ENCODE measurements at regions not wholly inside any gene's neighbourhood (a gene's known extent, or its start where the extent isn't known, plus 50 kb on each side); places are given as distances from the start of the nearest gene placed in this dataset.
"Not testable (repeated sequence)": the region's sequence is repeated elsewhere in the genome, so short reads cannot be mapped to it uniquely, and the experiment has no call there.

DNA sequence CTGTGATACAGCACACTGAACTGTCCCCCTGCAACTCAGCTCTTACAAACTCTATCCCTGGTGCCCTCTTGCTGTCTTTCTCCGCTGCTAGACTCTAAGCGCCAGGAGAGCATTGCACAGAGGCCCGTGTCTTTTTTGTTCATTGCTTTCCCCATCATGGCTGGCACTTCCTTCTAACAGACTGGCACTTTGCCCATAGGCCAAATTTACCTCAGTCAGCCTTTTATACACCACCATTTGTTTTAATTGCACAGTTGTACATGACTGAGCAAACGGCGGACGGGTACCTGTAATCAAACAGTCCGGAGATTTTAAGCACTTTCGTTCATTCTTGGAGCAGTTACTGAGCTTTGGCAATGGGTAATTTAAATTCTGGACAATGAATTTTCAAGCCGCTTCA lies 102.2 kb upstream of the CLINT1 start:
- DNase-seq = no peak

DNA sequence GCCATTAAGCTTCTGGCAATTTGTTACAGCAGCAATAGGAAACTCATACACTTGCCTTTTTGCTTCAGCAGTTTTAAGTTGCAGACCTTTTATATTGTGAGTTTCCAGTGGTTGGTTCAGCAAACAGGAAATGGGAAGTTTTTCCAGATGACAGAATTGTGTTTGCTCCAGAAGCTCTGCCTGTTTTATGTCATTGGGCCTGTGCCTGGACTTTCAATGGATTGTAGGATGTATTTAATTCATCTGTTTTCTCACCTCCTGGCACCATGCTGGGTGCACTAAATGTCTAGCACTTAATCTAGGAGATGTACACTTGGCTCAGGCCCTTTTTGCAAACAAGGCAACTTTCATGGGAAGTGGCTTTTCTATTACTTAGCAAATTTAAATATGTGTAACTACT lies 100.4 kb upstream of the CLINT1 start:
- DNase-seq = no peak

DNA sequence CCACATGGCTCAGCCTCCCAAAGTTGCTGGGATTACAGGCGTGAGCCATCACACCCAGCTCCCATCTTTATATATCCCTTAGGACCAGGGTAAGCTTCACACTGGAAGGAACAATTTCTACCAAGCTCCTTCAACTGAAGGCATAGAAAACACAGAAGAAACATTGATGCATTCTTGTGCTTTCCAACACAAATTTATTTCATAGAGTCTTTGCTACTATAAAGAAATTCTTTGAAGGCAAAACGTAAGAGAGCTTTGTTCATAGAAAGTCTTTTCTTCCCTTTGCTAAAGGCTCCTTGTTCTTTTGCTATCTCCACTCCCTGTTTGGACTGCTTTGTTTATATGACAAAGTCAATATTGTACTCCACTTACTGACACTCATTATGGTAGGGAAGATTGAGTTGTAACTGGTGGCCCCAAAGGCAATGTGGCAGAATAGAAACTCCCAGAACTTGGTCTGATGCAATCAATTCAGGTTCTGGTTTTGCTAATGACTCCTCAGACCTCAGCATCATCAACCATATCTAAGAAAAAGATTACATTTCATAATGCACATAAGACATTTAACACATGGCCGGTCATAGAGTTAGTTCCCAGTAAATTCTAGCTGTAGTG lies 97.4 kb upstream of the CLINT1 start:
- DNase-seq = no peak

DNA sequence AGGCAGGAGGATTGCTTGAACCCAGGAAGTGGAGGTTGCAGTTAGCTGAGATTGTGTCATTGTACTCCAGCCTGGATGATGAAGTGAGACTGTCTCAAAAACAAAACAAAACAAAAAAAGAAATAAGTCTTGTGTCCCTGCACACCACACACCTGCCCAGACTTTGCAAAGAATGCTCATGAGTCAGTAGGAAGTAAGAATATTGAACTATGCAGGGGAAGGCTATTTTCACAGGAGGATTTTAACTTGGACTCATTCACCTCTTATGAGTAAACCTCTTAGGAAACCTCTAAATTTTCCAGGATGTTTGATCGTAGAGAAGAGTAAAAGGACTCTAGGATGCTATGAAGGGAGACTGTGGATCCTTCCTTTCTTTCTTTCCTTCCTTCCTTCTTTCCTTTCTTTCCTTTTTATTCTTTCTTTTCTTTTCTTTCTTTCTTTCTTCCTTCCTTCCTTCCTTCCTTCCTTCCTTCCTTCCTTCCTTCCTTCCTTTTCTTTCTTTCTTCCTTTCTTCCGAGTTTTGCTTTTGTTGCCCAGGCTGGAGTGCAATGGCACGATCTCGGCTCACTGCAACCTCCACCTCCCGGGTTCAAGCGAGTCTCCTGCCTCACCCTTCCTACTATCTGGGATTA lies 96.7 kb upstream of the CLINT1 start:
- DNase-seq = no peak

DNA sequence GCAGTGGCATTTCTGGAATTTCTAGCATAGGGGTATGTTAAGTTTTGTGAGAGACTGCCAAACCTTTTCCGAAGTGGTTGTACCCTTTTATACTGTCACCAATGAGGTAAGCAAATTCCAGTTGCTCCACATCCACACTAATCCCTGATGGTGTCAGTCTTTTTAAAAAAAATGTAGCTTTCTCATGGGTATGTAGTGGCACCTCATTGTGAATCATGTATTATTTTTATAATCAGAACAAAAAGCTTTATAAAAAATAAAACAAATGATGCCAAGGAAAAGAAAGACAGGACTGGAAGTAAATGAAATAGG lies 93.4 kb upstream of the CLINT1 start:
- no peak for DNase-seq

DNA sequence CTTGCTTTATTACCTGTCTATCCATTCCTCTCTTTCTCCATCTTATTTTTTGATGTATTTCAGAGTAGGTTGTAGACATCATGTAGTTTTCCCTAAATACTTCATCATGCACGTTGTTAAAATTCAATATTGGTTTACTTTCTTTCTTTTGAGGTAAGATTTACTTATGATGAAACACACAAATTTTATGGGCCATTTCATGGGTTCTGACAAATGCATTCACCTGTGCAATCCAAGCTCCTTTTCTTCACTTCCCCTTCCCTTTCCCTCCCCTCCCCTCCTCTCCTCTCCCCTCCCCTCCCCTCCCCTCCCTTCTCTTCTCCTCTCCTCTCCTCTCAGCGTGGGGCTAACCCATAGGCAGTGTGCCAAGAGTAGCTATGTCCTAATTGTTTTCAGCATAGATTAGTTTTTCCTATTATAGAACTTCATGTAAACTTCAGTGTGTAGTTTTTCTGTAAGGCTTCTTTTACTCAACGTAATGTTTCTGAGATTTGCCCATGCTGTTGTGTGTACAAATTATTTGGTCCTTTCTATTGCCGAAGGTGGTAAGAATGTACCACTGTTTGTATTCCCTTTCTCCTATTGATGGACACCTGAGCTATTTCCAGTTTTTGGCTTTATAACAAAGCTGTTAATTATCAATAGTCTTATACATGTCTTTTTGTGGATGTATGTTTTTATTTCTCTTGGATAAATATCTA lies 92.9 kb upstream of the CLINT1 start:
- no peak for DNase-seq

DNA sequence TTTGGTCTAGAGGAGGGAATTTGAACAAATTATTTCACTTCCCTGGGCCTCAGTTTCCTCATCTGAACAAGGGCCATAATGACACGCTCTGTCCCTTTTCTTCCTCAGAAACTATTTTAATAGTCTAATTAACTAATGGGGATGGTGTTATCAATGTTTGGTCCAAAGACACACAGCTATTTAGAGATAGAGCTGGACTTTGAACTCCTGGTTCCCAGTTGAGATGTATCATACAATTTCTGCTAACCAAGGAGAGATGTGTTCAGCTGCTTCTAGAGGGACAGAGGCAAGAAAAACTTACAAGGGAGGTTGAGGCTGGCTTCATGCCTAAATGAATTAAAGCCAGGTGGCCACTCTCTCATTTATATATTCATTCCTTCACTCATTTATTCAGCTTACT lies 90.6 kb upstream of the CLINT1 start:
- DNase-seq = no peak

DNA sequence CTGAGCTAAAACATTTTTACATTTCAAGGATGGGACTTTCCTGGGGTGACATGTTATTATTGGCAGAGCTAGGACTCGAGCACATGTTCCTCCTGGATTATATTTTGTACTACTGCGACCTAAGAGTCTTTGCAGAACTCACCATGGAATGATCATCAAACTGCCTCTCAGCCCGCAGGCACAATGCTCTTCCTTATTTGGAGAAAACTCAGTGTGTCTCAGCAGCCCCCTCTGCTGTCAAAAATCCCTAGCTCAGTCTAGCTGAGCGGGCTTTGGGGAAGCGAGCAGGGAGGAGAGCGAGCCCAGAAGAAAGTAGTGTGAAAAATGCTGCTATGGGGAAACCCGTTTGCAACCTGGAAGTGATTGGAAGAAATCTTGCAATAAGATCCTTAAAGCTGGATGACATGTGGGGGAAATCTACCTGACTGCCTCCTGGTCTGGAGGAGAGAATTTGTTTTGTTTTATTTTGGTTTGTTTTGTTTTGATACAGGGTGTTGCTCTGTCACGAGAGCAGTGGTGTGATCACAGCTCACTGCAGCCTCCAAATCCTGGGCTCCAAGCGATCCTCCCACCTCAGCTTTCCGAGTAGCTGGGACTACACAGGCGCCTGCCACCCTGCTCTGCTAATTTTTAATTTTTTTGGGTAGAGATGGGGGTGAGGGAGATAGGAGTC lies 89.9 kb upstream of the CLINT1 start:
- DNase-seq = peak; percentile 94

DNA sequence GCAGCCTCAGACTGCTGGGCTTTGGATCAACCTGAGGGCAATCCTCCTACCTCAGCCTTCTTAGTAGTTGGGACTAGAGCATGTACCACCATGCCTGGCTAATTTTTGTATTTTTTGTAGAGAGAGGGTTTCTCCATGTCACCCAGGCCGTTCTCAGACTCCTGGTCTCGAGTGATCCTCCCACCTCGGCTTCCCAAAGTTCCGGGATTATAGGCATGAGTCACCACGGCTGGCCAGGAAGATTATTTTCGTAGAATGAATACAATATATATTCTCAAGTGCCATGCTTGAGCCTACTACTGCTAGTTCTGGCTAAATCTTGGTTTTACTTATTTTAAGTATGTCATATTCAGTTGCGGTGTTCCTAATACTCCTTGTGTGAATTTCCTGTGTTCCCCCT lies 88.2 kb upstream of the CLINT1 start:
- DNase-seq = no peak

DNA sequence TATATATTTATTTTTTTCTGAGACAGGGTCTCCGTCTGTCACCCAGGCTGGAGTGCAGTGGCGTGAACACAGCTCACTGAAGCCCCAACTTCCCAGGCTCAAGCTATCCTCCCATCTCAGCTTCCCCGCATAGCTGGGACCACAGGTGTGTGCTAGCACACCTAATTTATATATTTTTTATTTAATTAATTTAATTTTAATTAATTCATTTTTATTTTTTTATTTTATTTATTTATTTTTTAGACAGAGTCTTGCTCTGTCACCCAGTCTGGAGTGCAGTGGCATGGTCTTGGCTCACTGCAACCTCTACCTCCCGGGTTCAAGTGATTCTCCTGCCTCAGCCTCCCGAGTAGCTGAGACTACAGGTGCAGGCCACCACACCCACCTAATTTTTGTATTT lies 86.9 kb upstream of the CLINT1 start:
- DNase-seq = not testable (repeated sequence)

DNA sequence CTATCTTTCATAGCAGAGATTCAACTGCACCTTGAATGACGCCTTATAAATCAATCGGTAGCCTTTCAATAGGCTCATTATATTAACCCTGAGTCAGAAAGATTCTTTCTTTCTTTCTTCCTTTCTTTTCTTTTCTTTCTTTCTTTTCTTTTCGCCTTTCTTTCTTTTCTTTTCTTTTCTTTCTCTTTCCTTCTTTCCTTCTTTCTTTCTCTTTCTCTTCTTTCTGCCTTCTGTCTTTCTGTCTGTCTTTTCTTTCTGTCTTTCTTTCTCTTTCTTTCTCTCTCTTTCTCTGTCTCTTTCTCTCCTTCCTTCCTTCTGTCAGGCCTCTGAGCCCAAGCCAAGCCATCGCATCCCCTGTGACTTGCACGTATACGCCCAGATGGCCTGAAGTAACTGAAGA lies 86.0 kb upstream of the CLINT1 start:
- DNase-seq = no peak

DNA sequence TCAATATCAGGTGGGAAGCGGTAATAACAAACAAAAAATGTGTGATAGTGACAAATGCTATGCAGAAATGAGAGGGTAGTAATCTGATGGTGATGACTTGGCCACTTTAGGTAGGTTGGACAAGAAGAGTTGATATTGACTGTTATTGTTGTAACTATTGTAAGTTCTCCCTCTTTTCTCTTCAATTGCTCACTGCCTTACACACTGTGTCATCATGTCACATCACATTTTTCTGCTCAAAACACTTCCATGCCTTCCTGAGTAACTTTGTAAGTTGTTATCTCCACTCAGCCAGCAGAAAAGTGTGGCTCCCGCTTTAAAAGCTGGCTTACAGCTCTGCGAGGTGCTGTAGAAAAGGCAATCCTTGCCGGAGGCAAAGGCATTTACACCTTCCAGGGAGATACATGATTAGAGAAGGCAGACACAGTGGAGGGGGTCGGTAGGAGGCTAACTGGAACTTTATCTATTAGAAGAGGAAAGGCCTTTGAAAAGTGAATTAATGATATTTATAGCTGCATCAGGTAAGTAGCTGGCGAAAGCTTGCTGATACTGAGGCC lies 85.2 kb upstream of the CLINT1 start:
- DNase-seq = no peak

DNA sequence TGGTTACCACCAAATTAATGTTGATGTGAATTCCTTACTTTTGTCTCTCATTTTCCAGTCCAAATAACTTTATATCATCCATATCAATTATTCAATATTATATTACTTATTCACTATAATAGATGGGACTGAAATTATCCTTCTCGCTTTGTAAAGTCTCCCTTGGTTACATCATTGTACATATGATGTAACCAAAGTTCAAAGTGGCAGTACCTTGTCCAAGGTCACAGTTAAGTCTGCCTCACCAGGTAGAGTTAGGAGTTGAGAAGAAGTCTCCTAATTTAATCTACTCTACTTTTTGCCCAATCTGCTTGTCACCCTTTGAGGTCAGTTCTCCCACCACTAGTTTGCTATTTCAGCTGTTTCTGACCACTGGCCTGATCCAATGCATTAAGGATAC lies 83.7 kb upstream of the CLINT1 start:
- DNase-seq = no peak

DNA sequence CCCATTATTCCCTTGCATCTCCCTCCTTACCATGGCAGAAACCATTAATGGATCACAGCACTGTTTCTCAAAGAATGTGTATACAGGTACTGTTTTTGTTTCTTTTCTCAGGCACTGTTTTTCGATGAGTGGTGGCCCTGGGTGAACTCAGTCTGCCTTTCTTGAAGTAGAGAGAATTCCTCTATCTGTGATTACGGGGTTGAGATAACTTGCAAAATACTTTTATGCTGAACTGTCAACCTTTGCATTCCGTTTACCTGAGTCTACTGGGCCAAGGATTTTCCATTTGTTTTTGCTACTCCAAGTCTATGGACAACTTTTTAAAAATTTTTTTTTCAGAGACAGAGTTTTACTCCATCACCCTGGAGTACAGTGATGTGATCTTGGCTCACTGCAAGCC lies 82.7 kb upstream of the CLINT1 start:
- no peak for DNase-seq

DNA sequence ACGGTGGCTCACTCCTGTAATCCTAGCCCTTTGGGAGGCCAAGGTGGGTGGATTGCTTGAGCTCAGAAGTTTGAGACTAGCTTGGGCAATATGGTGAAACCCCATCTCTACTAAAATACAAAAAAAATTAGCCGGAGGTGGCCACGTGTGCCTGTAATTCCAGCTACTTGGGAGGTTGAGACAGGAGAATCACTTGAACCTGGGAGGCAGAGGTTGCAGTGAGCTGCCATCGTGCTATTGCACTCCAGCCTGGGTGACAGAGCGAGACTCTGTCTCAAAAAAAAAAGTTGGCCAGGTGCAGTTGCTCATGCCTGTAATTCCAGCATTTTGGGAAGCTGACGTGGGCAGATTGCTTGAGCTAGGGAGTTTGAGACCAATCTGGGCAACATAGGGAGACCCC lies 79.2 kb upstream of the CLINT1 start:
- DNase-seq = not testable (repeated sequence)

DNA sequence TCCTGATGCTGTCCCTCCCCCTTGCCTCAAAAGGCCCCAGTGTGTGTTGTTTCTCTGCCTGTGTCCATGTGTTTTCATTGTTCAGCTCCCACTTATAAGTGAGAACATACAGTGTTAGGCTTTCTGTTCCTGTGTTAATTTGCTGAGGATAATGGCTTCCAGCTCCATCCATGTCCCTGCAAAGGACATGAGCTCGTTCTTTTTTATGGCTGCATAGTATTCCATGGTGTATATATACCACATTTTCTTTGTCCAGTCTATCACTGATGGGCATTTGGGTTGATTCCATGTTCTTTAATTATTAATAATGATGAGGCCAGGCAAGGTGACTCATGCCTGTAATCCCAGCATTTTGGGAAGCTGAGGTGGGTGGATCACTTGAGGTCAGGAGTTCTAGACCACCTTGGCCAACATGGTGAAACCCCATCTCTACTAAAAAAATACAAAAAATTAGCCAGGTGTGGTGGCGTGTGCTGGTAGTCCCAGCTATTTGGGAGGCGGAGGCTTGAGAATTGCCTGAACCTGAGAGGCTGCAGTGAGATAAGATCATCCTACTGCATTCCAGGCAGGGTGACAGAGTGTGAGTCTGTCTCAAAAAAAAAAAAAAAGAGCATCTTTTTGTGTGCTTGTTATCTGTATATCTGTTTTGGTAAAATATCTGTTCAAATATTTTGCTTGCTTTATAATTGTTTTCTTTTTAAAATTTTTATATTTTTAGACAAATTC lies 78.0 kb upstream of the CLINT1 start:
- DNase-seq = not testable (repeated sequence)

DNA sequence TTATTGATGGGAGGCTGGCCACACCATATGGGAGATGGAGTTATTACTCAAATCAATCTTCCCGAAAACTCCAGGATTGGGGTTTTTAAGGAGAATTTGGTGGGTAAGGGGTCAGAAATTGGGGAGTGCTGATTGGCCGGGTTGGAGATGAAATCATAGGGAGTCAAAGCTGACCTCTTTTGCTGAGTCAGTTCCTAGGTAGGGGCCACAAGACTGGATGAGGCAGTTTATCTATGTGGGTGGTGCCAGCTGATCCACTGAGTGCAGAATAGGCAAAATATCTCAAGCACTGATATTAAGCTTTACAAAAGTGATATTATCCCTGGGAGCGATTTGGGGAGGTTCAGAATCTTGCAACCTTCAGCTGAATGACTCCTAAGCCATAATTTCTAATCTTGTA lies 75.7 kb upstream of the CLINT1 start:
- no peak for DNase-seq

DNA sequence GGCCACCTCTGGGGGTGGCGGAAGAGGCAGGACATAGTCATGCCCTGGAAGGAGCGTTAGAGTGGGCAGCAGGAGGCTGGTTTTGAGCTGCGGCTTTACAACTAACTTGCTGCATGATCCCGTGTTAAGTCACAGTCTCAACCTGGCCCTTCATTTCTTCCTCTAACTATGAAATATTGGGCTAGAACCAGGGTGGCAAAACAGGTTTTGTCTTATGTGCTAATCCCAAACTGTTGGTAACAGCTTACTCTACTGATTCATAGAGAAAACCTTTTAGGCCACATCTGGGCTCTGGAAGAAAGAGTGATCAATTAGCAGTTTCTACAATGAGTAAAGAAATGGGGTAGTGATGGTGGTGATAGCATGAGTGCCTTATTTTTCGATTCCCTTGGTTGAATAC lies 74.1 kb upstream of the CLINT1 start:
- no peak for DNase-seq

DNA sequence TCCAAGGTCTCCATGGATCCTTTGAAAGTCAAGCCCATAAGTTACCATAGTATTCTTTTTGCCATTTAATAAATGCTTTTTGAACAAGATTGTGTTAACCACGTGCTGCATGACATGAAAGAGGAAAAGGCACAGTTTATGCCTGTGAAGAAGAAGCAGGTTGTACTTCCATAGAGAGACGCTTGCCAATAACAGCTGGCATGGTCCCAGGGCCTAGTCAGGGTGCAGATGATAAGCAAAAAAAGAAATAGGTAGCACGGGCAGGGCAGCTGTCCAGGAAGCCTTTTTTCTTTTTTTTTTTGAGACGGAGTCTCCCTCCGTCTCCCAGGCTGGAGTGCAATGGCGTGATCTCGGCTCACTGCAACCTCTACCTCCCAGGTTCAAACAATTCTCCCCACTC lies 71.8 kb upstream of the CLINT1 start:
- no peak for DNase-seq

DNA sequence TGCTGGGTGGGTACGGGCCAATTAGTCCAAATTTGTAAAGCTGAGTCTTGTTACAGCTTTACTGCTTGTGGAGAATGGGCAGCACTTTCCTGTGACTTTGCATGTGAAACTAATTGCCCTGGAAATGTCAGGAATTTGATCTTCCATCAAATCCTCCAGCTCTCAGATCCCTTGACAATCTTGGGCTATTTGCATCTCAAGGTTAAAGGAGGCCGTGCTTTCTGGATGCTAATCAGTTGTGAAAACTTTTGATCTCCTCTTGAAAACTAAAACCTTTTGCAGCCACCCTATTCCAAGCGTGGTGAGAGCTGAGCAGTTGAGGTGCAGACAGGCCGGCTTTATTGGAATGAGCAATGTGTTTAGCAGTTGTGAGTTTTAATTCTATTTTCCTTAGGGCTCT lies 68.0 kb upstream of the CLINT1 start:
- DNase-seq = no peak

DNA sequence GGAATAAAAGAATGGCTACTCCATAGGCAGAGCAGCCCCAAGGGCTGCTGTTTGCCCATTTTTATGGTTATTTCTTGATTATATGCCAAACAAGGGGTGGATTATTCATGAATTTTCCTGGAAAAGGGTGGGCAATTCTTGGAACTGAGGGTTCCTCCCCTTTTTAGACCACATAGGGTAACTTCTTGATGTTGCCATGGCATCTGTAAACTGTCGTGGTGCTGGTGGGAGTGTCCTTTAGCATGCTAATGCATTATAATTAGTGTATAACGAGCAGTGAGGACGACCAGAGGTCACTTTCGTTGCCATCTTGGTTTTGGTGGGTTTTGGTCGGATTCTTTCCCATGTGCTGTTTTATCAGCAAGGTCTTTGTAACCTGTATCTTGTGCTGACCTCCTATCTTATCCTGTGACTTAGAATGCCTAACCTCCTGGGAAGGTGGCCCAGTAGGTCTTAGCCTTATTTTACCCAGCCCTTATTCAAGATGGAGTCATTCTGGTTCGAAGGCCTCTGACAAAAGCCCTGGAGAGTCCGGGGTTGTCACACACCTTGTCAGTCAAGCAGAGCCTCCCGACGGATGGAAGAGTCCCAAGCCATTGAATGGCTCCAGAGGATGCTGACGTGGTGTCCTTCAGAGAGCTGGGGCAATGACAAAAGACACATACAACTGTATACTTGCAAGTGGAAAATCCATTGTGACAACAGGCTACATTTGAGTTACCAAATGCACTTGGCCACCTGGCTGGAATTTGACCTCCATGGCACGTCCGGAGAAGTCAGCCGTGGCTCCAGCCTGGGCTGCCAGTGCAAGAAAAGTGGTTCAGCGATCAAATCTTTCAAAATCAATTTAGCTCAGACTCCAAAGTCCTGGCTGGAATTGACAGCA lies 67.1 kb upstream of the CLINT1 start:
- DNase-seq = no peak
